Lung (tissue), 11 donors: ENCODE measurements at regions not wholly inside any gene's neighbourhood (a gene's known extent, or its start where the extent isn't known, plus 50 kb on each side); places are given as distances from the start of the nearest gene placed in this dataset.

Experiments
- ATAC-seq: fragments of 200-7000 bp; cut with Tn5 transposase; one replicate; pipeline ENCODE4 v1.9.1; 2020; ENCODE audit warnings: moderate number of reproducible peaks; ENCODE audit not compliant: insufficient read depth, low FRiP score
- DNase-seq, 3 donors: peaks; one replicate each; pipeline ENCODE4 v3.0.0-alpha.2; 2013 to 2017
- H3K27ac ChIP-seq, 2 donors: one replicate each; pipeline ENCODE4 v1.5.1; 2013; ENCODE audit warnings: mild to moderate bottlenecking in 2 of 2, moderate library complexity in 2 of 2, control low read depth in 1 of 2, inconsistent platforms in 1 of 2, low read depth in 1 of 2, low read length in 1 of 2
- H3K27me3 ChIP-seq, 3 donors: one replicate each; pipeline ENCODE4 v1.5.1; 2013; ENCODE audit warnings: low read length in 2 of 3; ENCODE audit not compliant: control insufficient read depth in 3 of 3, insufficient read depth in 3 of 3
- H3K36me3 ChIP-seq, 4 donors: one replicate each; pipeline ENCODE4 v1.5.1; 2013; ENCODE audit warnings: low read length in 4 of 4, mild to moderate bottlenecking in 1 of 4, moderate library complexity in 1 of 4; ENCODE audit not compliant: control insufficient read depth in 4 of 4, insufficient read depth in 4 of 4
- H3K4me1 ChIP-seq, 5 donors: one replicate each; pipeline ENCODE4 v1.5.1; 2013; ENCODE audit warnings: low read length in 5 of 5, mild to moderate bottlenecking in 2 of 5, moderate library complexity in 1 of 5; ENCODE audit not compliant: control insufficient read depth in 5 of 5, insufficient read depth in 5 of 5
- H3K4me3 ChIP-seq: one replicate; pipeline ENCODE4 v1.5.1; 2013; ENCODE audit warnings: mild to moderate bottlenecking, control low read depth, moderate library complexity
- H3K9ac ChIP-seq, 2 donors: one replicate each; pipeline ENCODE4 v1.5.1; 2013; ENCODE audit warnings: low read length in 2 of 2, control low read depth in 1 of 2; ENCODE audit not compliant: insufficient read depth in 1 of 2
- H3K9me3 ChIP-seq, 4 donors: one replicate each; pipeline ENCODE4 v1.5.1; 2013; ENCODE audit warnings: low read length in 3 of 4, mild to moderate bottlenecking in 1 of 4, moderate library complexity in 1 of 4; ENCODE audit not compliant: control insufficient read depth in 4 of 4, insufficient read depth in 3 of 4
- WGBS, 2 donors: extraction: QIAGEN DNeasy Blood & Tissue Kit; methylation state at CpG; one replicate each; pipeline ENCODE4 v1.1.7; 2013; 5-methylcytosine and 5-hydroxymethylcytosine counted together
- TF ChIP-seq, protein P1 (sequence below): IDR thresholded peaks from 2 replicates; pipeline ENCODE4 v1.5.1; 2012; ENCODE audit warnings: mild to moderate bottlenecking; ENCODE audit errors: control extremely low read depth, extremely low read depth
- donor health status: control.
- donor health status: control.
- donor health status: Bipolar disorder and iron deficiency.
- donor health status: healthy.
- donor health status: DM: yes; HTN: yes; CAD: no.

DNA sequence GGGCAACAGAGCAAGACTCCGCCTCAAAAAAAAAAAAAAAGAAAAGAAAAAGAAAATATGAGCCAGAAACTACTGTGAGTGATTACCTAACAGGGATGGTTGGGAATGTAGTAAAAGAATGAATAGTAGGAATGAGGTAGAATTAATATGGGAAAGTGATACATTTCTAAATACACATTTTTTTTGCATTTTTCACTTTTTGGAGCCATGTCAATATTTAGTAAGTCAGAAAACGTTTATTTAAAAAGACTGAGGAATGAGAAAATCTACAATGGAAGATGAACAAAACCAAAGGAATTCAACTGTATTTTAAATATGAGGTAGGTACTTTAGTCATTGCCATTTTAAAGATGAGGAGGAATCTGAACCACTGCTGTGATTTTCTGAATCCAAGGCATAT, 817.2 kb upstream of the CADM2 start:
- 61 to 89% methylated on average over 2 of the region's 2 CpGs for WGBS, 2 donors
- ATAC-seq = no peak

DNA sequence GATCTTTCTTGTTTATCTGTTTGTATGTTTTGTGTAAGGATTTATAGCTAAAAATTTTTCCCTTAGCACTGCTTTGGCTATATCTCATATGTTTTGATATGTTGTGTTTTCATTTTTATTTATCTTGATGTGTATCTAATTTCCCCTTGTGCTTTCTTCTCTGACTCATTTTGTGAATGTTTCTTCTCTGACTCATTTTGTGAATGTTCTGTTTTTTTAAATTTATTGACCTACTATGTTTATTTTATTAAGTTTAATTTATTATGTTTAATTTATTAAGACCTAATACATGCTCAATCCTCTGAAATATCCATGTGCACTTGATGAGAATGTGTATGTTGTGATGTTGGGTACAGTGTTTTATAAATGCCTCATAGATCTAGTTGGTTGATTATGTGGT, 793.5 kb upstream of the CADM2 start:
- no peak for ATAC-seq
- DNase-seq = no peak
- H3K4me1 ChIP-seq = no peaks in the 10 kb centered on the region

More for the DNA sequence above, 817.2 kb upstream of the CADM2 start:
- H3K36me3 ChIP-seq = no peaks in the 10 kb centered on the region
- TF ChIP-seq, protein P1, sequence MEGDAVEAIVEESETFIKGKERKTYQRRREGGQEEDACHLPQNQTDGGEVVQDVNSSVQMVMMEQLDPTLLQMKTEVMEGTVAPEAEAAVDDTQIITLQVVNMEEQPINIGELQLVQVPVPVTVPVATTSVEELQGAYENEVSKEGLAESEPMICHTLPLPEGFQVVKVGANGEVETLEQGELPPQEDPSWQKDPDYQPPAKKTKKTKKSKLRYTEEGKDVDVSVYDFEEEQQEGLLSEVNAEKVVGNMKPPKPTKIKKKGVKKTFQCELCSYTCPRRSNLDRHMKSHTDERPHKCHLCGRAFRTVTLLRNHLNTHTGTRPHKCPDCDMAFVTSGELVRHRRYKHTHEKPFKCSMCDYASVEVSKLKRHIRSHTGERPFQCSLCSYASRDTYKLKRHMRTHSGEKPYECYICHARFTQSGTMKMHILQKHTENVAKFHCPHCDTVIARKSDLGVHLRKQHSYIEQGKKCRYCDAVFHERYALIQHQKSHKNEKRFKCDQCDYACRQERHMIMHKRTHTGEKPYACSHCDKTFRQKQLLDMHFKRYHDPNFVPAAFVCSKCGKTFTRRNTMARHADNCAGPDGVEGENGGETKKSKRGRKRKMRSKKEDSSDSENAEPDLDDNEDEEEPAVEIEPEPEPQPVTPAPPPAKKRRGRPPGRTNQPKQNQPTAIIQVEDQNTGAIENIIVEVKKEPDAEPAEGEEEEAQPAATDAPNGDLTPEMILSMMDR = no peak
- H3K27me3 ChIP-seq = no peaks in the 10 kb centered on the region
- no peaks in the 10 kb centered on the region for H3K4me1 ChIP-seq
- no peak overlapping the region for H3K4me3 ChIP-seq
- H3K9me3 ChIP-seq = no peaks in the 10 kb centered on the region
- no peak overlapping the region for H3K9ac ChIP-seq
- H3K27ac ChIP-seq = no peak overlapping the region
- DNase-seq = no peak

DNA sequence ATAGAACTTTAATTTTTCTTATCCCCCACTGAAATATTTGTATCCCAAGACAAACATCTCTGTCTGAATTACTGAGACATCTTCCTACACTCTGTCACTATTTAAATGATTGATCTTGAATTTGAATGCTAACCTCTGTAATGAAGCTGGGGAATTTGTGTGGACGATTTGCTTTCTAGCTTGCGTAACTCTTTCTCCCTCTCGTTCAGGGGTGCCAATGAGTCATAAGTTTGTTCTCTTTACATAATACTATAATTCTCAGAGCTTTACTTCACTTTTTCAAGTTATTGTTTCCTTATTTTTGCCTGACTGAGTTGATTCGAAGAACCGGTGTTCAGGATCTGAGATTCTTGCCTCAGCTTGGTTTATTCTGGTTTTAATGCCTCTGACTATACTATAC, 783.3 kb upstream of the CADM2 start:
- Histone ChIP-seq H3K4me1 (no peaks in the 10 kb centered on the region), H3K4me3 (no peak overlapping the region), H3K9me3 (peaks cover 0 to 3% (median 1%) of the 10 kb centered on the region in 4 donors), H3K9ac (no peak overlapping the region), H3K27me3 (no peaks in the 10 kb centered on the region), H3K36me3 (no peaks in the 10 kb centered on the region), H3K27ac (no peak overlapping the region)
- TF ChIP-seq, protein P1 = no peak
- WGBS, 2 donors = 80 to 84% methylated on average over 5 of the region's 5 CpGs
- DNase-seq (no peak), ATAC-seq (no peak)

More for the DNA sequence above, 793.5 kb upstream of the CADM2 start:
- Histone ChIP-seq H3K4me3 (no peak overlapping the region), H3K27ac (no peak overlapping the region), H3K27me3 (no peaks in the 10 kb centered on the region), H3K9me3 (no peaks in the 10 kb centered on the region), H3K9ac (no peak overlapping the region), H3K36me3 (no peaks in the 10 kb centered on the region)
- TF ChIP-seq, protein P1 = no peak

DNA sequence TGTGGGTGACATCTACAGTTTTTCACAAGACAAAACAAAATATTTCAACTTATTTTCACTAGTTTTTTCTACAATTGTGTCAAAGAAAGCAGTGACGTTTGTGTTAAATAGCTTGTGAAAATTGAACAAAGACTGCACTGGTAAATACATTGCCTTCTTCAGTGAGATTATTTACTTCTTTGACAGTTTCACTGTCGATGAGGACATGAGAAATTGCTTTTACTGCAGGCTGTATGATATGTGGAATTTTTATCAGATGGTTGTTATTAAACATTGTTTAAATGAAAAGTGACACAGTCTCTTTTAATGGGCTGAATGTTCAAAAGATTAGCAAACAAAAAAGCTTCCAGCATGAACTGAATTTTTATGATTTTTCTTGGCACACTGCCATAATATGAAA, 773.9 kb upstream of the CADM2 start:
- Histone ChIP-seq H3K36me3 (no peaks in the 10 kb centered on the region), H3K4me1 (no peaks in the 10 kb centered on the region), H3K4me3 (no peak overlapping the region), H3K27me3 (no peaks in the 10 kb centered on the region), H3K27ac (no peak overlapping the region), H3K9ac (no peak overlapping the region), H3K9me3 (no peaks in the 10 kb centered on the region)
- DNase-seq (peak in 1 of 3 donors; percentile 1), ATAC-seq (no peak)
- 47 to 64% methylated on average over 2 of the region's 2 CpGs for WGBS, 2 donors
- TF ChIP-seq, protein P1 = no peak
